Ecto neural progenitor cell (in vitro differentiated cells): ENCODE measurements at regions not wholly inside any gene's neighbourhood (a gene's known extent, or its start where the extent isn't known, plus 50 kb on each side); places are given as distances from the start of the nearest gene placed in this dataset.

Experiments used
- DNase-seq: peaks from one replicate; pipeline ENCODE4 v3.0.0-alpha.2; 2018; ENCODE audit warnings: low spot score

- no peak for DNase-seq
Measured at GRCh38 chr3:89042236-89042835, 65.1 kb upstream of the EPHA3 start.

DNA sequence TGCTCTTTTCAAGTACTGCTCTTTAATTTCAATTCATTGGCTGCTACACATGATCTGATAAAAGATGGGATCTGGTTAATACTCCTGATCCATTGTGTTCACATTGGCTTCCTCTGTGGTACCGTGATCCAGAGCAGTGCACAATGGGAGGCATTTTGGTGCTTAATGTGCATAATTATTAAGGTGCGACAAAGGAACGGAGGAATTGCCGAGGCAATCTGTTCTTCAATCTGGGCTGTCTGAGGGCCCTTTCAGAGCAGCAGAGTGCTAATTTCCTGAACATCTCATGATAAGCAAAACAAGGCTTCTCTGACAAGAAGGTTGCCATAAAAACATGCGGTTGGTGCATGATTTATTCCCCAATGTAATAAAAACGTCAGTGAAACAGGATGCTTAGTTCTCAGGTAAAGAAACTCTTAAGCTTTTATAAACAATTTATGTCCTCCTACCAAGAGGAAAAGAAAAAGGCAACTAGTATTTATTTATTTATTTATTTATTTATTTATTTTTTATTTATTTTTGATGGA is 64.0 kb upstream of the EPHA3 start:
- DNase-seq, result no peak

DNA sequence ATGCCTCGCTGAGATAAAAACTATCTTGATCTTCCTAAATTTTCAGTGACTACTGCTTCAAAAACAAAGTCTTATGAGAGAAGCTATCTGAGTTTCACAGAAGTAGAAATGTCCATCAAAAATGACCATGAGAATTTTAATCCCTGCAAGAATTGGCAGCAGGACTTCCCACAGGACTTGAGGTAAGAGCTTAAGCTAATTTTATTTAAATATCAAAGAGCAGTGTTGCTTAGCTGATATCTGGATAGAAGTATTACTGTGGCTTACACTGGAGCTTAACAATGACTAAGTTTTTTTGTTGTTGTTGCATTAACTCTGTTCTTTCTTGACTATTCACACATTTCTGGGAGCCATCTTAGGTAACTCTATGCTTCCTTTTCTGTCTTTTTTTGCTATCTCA is 60.8 kb upstream of the EPHA3 start:
- no peak for DNase-seq

DNA sequence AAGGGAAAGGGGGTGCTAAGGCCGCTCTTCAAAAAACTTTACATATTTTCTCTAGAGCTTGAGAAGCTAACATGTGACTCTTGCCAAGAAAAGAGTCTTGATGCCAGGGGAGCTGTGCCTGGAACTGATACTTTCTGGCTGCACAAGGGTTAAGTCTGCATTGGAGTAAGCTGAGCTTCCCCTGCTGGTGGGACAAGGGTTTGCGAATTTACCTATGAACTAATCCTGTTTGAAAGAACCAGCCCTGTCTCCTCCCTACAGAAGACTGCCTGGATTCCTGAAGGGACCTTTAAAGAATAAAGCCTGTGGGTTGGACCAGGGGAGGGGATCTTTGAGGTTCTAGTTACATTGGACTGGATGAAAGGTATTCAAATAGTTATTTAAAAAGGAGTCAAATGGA is 58.3 kb upstream of the EPHA3 start:
- no peak for DNase-seq

- DNase-seq, result no peak
Measured at GRCh38 chr3:89052386-89052785, 55.0 kb upstream of the EPHA3 start.

DNA sequence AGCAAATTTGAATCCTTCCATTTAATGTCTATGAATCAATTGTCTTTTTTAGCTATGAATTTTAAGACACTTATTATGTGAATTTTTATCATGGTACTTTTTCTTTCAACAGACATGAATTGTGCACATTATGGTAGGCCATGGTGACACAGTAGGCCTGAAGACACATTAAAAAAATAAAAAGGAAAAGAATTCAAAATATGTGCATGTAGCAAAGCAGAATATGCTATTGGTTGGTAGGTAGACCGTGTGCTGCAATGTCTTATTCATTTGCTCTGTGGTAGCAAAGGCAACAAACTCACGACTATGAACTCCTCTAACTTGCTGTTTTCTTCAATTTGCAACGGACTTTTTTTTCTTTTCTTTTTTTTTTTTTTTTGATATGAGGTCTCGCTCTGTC is 50.0 kb upstream of the EPHA3 start:
- DNase-seq, result no peak
